ENCODE measurements at regions not wholly inside any gene's neighbourhood (a gene's known extent, or its start where the extent isn't known, plus 50 kb on each side); places are given as distances from the start of the nearest gene placed in this dataset.

DNA sequence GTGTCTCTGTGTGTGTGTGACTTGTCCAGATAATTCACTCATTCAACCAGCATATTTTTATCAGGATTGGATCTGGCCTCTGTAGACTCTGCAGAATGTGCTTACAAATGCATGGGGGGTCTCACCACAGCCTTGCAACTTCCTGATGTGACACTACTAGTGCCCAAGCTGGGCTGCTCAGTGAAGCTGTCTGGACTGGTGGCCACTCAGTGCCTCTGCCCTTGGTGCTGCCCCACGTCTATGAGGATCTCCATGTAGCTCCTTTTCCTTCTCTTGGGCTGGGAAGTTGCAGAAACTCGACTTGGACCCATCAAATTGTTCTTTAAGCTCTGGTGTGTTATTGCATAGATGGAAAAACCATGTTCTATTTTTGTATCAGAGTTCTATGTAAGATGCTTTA, 75.8 kb downstream of the NRN1 start:
- TF ChIP-seq, protein P1, sequence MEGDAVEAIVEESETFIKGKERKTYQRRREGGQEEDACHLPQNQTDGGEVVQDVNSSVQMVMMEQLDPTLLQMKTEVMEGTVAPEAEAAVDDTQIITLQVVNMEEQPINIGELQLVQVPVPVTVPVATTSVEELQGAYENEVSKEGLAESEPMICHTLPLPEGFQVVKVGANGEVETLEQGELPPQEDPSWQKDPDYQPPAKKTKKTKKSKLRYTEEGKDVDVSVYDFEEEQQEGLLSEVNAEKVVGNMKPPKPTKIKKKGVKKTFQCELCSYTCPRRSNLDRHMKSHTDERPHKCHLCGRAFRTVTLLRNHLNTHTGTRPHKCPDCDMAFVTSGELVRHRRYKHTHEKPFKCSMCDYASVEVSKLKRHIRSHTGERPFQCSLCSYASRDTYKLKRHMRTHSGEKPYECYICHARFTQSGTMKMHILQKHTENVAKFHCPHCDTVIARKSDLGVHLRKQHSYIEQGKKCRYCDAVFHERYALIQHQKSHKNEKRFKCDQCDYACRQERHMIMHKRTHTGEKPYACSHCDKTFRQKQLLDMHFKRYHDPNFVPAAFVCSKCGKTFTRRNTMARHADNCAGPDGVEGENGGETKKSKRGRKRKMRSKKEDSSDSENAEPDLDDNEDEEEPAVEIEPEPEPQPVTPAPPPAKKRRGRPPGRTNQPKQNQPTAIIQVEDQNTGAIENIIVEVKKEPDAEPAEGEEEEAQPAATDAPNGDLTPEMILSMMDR (conservative IDR thresholded peaks at IDR 0.05), result no peak
- Histone ChIP-seq H2BK20ac (ENCODE audit: low read depth, low read length, poor library complexity, severe bottlenecking) (no peak overlapping the region), H2AFZ (ENCODE audit: low read length) (no peak overlapping the region), H3K23ac (ENCODE audit: insufficient read length, low read depth, low read length) (no peak overlapping the region), H3K14ac (ENCODE audit: insufficient read depth, low read length) (no peak overlapping the region), H3K56ac (ENCODE audit: insufficient read length, low read depth, low read length) (no peak overlapping the region), H2BK120ac (ENCODE audit: low read depth, low read length, poor library complexity, severe bottlenecking) (no peak overlapping the region), H3K9ac (ENCODE audit: extremely low read depth, insufficient read length, low read length) (no peak overlapping the region), H4K20me1 (ENCODE audit: control insufficient read depth, insufficient read depth, insufficient read length) (no peaks in the 10 kb centered on the region), H2BK5ac (ENCODE audit: insufficient read length, low read length) (no peak overlapping the region), H3K27me3 (ENCODE audit: insufficient read depth, low read length) (no peaks in the 10 kb centered on the region), H3T11ph (ENCODE audit: low read length) (no peak overlapping the region), H2BK15ac (ENCODE audit: low read depth, low read length) (no peak overlapping the region), H4K5ac (ENCODE audit: insufficient read length, low read depth, low read length) (no peak overlapping the region), H3K27ac (ENCODE audit: insufficient read length, low read depth, low read length) (no peak overlapping the region), H3K9me3 (ENCODE audit: control insufficient read depth, low read depth, low read length) (no peaks in the 10 kb centered on the region), H3K18ac (ENCODE audit: insufficient read length, low read depth, low read length) (no peak overlapping the region), H3K4ac (ENCODE audit: low read depth, low read length) (no peak overlapping the region), H3K79me1 (ENCODE audit: insufficient read depth, low read depth, low read length, poor library complexity, severe bottlenecking) (no peaks in the 10 kb centered on the region), H2AK5ac (ENCODE audit: insufficient read length, low read length) (no peak overlapping the region), H3K4me2 (ENCODE audit: insufficient read depth, insufficient read length, low read length) (no peak overlapping the region), H3K23me2 (ENCODE audit: insufficient read length, low read depth, low read length, poor library complexity, severe bottlenecking) (no peaks in the 10 kb centered on the region), H3K4me1 (ENCODE audit: insufficient read depth, low read length) (no peaks in the 10 kb centered on the region), H2BK12ac (ENCODE audit: insufficient read length, low read depth, low read length) (no peak overlapping the region), H4K8ac (replicated peaks; ENCODE audit: insufficient read length, low read depth, low read length) (no peak overlapping the region), H3K79me2 (ENCODE audit: insufficient read depth, low read length) (no peaks in the 10 kb centered on the region), H4K91ac (ENCODE audit: insufficient read length, low read depth, low read length) (no peak overlapping the region)
- peaks cover 6 to 11% of the 10 kb centered on the region in 2 experiments for H3K9me3 Mint-ChIP-seq
- no peak for DNase-seq
- no peak overlapping the region for H3K4me3 Mint-ChIP-seq
- WGBS (ENCODE audit: extremely low coverage, insufficient read length, low lambda C conversion rate), result no CpG with 5 or more reads among the region's 2 CpGs
- no peak overlapping the region for H3K27ac Mint-ChIP-seq
- peaks cover 4 to 6% of the 10 kb centered on the region in 2 experiments; a peak in 1 of 4 replicates for H3K4me1 Mint-ChIP-seq
- peaks cover 12% of the 10 kb centered on the region for H3K27me3 Mint-ChIP-seq (ENCODE audit: low read depth)
- peaks cover 0 to 12% (median 0%) of the 10 kb centered on the region in 3 experiments; a peak in 3 of 7 replicates for H3K36me3 Mint-ChIP-seq (ENCODE audit: insufficient read depth in 1 of 3, low read depth in 3 of 3)
